H1 (cell line): ENCODE measurements at regions not wholly inside any gene's neighbourhood (a gene's known extent, or its start where the extent isn't known, plus 50 kb on each side); places are given as distances from the start of the nearest gene placed in this dataset.

Source experiments
- CTCF ChIA-PET: fragments of 300-600 bp; sonication (Branson Sonifier 250); formaldehyde crosslinking; loops from one replicate; lab custom pipeline; 2021; ENCODE audit not compliant: partially characterized antibody; lab: Charles Lee
- POLR2A ChIA-PET: fragments of 300-600 bp; sonication (Branson Sonifier 250); formaldehyde crosslinking; loops from one replicate; lab custom pipeline; 2021; ENCODE audit warnings: inconsistent platforms; ENCODE audit not compliant: partially characterized antibody; lab: Charles Lee
- DNase-seq, 2 experiments: peaks; one replicate each; pipeline versions ENCODE4 v3.0.0 to v3.0.0-alpha.2; 2010 to 2022; ENCODE audit warnings: low spot score in 2 of 2, low read depth in 1 of 2, mixed read lengths in 1 of 2
- FAIRE-seq: peaks from 2 replicates; lab custom pipeline; 2011; peaks lifted over from hg19 to GRCh38; lab: Jason Lieb, UNC
- H2AFZ ChIP-seq: 2 replicates; pipeline ENCODE4 v1.8.1; 2012; ENCODE audit warnings: low read length, inconsistent platforms
- H2AK5ac ChIP-seq: 2 replicates; pipeline ENCODE4 v1.6.1; 2013; ENCODE audit warnings: low read depth, low read length
- H2BK120ac ChIP-seq: replicated peaks from 2 replicates; pipeline ENCODE3; 2013; ENCODE audit warnings: low read depth, low read length, inconsistent platforms
- H2BK12ac ChIP-seq: 2 replicates; pipeline ENCODE4 v1.6.1; 2013; ENCODE audit warnings: low read depth, low read length
- H2BK15ac ChIP-seq: 2 replicates; pipeline ENCODE4 v1.6.1; 2013; ENCODE audit warnings: low read length
- H2BK20ac ChIP-seq: 2 replicates; pipeline ENCODE4 v1.6.1; 2013; ENCODE audit warnings: low read length
- H2BK5ac ChIP-seq: 2 replicates; pipeline ENCODE4 v1.6.1; 2013; ENCODE audit warnings: low read depth, low read length
- H3K14ac ChIP-seq: 2 replicates; pipeline ENCODE4 v1.6.1; 2013; ENCODE audit warnings: inconsistent platforms; ENCODE audit not compliant: insufficient read length
- H3K18ac ChIP-seq: 2 replicates; pipeline ENCODE4 v1.6.1; 2013; ENCODE audit warnings: low read length; ENCODE audit errors: extremely low read depth
- H3K23ac ChIP-seq: 2 replicates; pipeline ENCODE4 v1.6.1; 2013; ENCODE audit warnings: inconsistent platforms; ENCODE audit not compliant: insufficient read length
- H3K23me2 ChIP-seq: 2 replicates; pipeline ENCODE4 v1.6.1; 2013; ENCODE audit warnings: low read depth, low read length
- H3K27ac ChIP-seq: 2 replicates; pipeline ENCODE4 v1.6.1; 2011; ENCODE audit warnings: low read depth, low read length, inconsistent platforms
- H3K27me3 ChIP-seq, 4 experiments: replicated peaks in 1 of 4; 1 replicate in 1 of 4; 2 replicates in 3 of 4; pipeline versions ENCODE4 v1.6.1 to v1.8.1; 2011 to 2013; ENCODE audit warnings: low read length in 3 of 4, mild to moderate bottlenecking in 3 of 4, inconsistent platforms in 2 of 4, mixed read lengths in 2 of 4, moderate library complexity in 1 of 4; ENCODE audit not compliant: control insufficient read depth in 3 of 4, insufficient read depth in 3 of 4; ENCODE audit errors: extremely low read depth in 1 of 4
- H3K36me3 ChIP-seq, 4 experiments: 2 replicates each; pipeline versions ENCODE4 v1.6.1 to v1.8.1; 2011 to 2013; ENCODE audit warnings: mild to moderate bottlenecking in 4 of 4, low read length in 3 of 4, moderate library complexity in 2 of 4, control low read depth in 1 of 4, inconsistent platforms in 1 of 4; ENCODE audit not compliant: insufficient read depth in 4 of 4, control insufficient read depth in 2 of 4
- H3K4ac ChIP-seq: replicated peaks from 2 replicates; pipeline ENCODE3; 2013; ENCODE audit warnings: low read length, low read depth, mixed read lengths, inconsistent platforms; ENCODE audit not compliant: insufficient read length
- H3K4me1 ChIP-seq, 4 experiments: replicated peaks in 1 of 4; 1 replicate in 1 of 4; 2 replicates in 3 of 4; pipeline versions ENCODE4 v1.6.1 to v1.8.1; 2011 to 2013; ENCODE audit warnings: low read length in 3 of 4, inconsistent platforms in 2 of 4, mixed read lengths in 1 of 4; ENCODE audit not compliant: insufficient read depth in 4 of 4, control insufficient read depth in 3 of 4
- H3K4me2 ChIP-seq, 2 experiments: 2 replicates each; pipeline versions ENCODE4 v1.6.1 to v1.8.1; 2011 to 2013; ENCODE audit warnings: low read depth in 2 of 2, low read length in 2 of 2, control low read depth in 1 of 2, inconsistent platforms in 1 of 2, mild to moderate bottlenecking in 1 of 2; ENCODE audit not compliant: insufficient read depth in 1 of 2
- H3K4me3 ChIP-seq, 4 experiments: fragments of 200-600, 300-600 bp in 1 of 4; sonication (generic), shearing (Covaris generic), sonication (Bioruptor Twin) in 1 of 4; 2 replicates each; pipeline versions ENCODE4 v1.5.1 to v1.8.1; 2011 to 2016; ENCODE audit warnings: low read length in 4 of 4, low read depth in 3 of 4, control low read depth in 2 of 4, inconsistent platforms in 2 of 4, mild to moderate bottlenecking in 2 of 4, mixed read lengths in 1 of 4, moderate library complexity in 1 of 4; ENCODE audit not compliant: insufficient read depth in 2 of 4; ENCODE audit errors: extremely low read depth in 1 of 4
- H3K56ac ChIP-seq: replicated peaks from 2 replicates; pipeline ENCODE3; 2013; ENCODE audit warnings: low read depth, mild to moderate bottlenecking, mixed read lengths, low read length, inconsistent platforms; ENCODE audit not compliant: insufficient read length
- H3K79me1 ChIP-seq: 2 replicates; pipeline ENCODE4 v1.6.1; 2013; ENCODE audit warnings: low read depth, low read length, control low read depth
- H3K79me2 ChIP-seq, 2 experiments: 2 replicates each; pipeline versions ENCODE4 v1.6.1 to v1.8.1; 2012 to 2013; ENCODE audit warnings: low read length in 2 of 2, mild to moderate bottlenecking in 2 of 2, inconsistent platforms in 1 of 2; ENCODE audit not compliant: insufficient read depth in 2 of 2, control insufficient read depth in 1 of 2
- H3K9ac ChIP-seq, 4 experiments: replicated peaks in 1 of 4; 1 replicate in 1 of 4; 2 replicates in 3 of 4; pipeline versions ENCODE4 v1.6.1 to v1.8.1; 2011 to 2013; ENCODE audit warnings: low read depth in 3 of 4, low read length in 3 of 4, control low read depth in 2 of 4, mild to moderate bottlenecking in 2 of 4, moderate library complexity in 2 of 4, inconsistent platforms in 1 of 4; ENCODE audit errors: extremely low read depth in 1 of 4
- H3K9me3 ChIP-seq, 2 experiments: 2 replicates each; pipeline versions ENCODE4 v1.6.1 to v1.8.1; 2012 to 2013; ENCODE audit warnings: mild to moderate bottlenecking in 2 of 2, moderate library complexity in 2 of 2, control low read depth in 1 of 2, inconsistent platforms in 1 of 2, low read depth in 1 of 2, low read length in 1 of 2, mixed read lengths in 1 of 2; ENCODE audit not compliant: insufficient read depth in 2 of 2
- H4K20me1 ChIP-seq, 2 experiments: replicated peaks in 1 of 2; 2 replicates each; pipeline versions ENCODE3 to v1.8.1; 2011 to 2013; ENCODE audit warnings: inconsistent platforms in 2 of 2, low read length in 2 of 2, mild to moderate bottlenecking in 1 of 2; ENCODE audit not compliant: insufficient read depth in 2 of 2, control insufficient read depth in 1 of 2
- H4K5ac ChIP-seq: 2 replicates; pipeline ENCODE4 v1.6.1; 2013; ENCODE audit warnings: low read length, low read depth, mixed read lengths, inconsistent platforms; ENCODE audit not compliant: insufficient read length
- H4K8ac ChIP-seq: 2 replicates; pipeline ENCODE4 v1.8.0; 2013; ENCODE audit warnings: mild to moderate bottlenecking, moderate library complexity, low read length, inconsistent platforms; ENCODE audit not compliant: insufficient read depth; ENCODE audit errors: extremely low read depth
- H4K91ac ChIP-seq: replicated peaks from 2 replicates; pipeline ENCODE3; 2013; ENCODE audit warnings: low read length, mixed read lengths, inconsistent platforms; ENCODE audit not compliant: insufficient read length
- CBX8 ChIP-seq: fragments of 300-800, 300-1000 bp; sonication (generic); IDR thresholded peaks from 2 replicates; pipeline ENCODE4 v1.7.1; 2016; ENCODE audit warnings: low read depth, low read length, borderline replicate concordance
- CHD2 ChIP-seq: IDR thresholded peaks from 2 replicates; pipeline ENCODE4 v1.6.1; 2012; ENCODE audit warnings: low read length, improper control_type of control experiment
- CREB1 ChIP-seq: IDR thresholded peaks from 2 replicates; pipeline ENCODE4 v1.6.1; 2012; ENCODE audit warnings: inconsistent platforms
- EGR1 ChIP-seq: IDR thresholded peaks from 2 replicates; pipeline ENCODE4 v1.6.1; 2011; ENCODE audit warnings: low read depth, low read length, borderline replicate concordance
- EP300 ChIP-seq, 2 experiments: IDR thresholded peaks; 1 replicate in 1 of 2; 2 replicates in 1 of 2; pipeline ENCODE4 v1.6.1; 2011 to 2012; ENCODE audit warnings: low read depth in 2 of 2, low read length in 2 of 2, mild to moderate bottlenecking in 2 of 2, borderline replicate concordance in 1 of 2, inconsistent platforms in 1 of 2, moderate library complexity in 1 of 2
- EZH2 ChIP-seq: fragments of 200-600 bp; sonication (generic); IDR thresholded peaks from 2 replicates; pipeline ENCODE4 v1.7.1; 2012; ENCODE audit warnings: low read depth, mild to moderate bottlenecking, moderate library complexity, low read length, inconsistent platforms; ENCODE audit not compliant: severe bottlenecking
- JUN ChIP-seq: IDR thresholded peaks from 2 replicates; pipeline ENCODE4 v1.6.1; 2011; ENCODE audit warnings: low read depth, mild to moderate bottlenecking, improper control_type of control experiment, low read length
- MAFK ChIP-seq: IDR thresholded peaks from 2 replicates; pipeline ENCODE4 v1.6.1; 2012; ENCODE audit warnings: low read depth, mild to moderate bottlenecking, improper control_type of control experiment, low read length
- NANOG ChIP-seq: IDR thresholded peaks from 2 replicates; pipeline ENCODE4 v1.6.1; 2011; ENCODE audit warnings: low read length, low read depth, mild to moderate bottlenecking, inconsistent platforms; ENCODE audit not compliant: insufficient read depth, poor library complexity, severe bottlenecking
- RNF2 ChIP-seq: fragments of 200-900, 300-1000 bp; sonication (generic); IDR thresholded peaks from 2 replicates; pipeline ENCODE4 v1.7.1; 2016; ENCODE audit warnings: borderline replicate concordance, low read depth, mild to moderate bottlenecking, antibody characterized with exemption, low read length; ENCODE audit not compliant: poor library complexity, severe bottlenecking; ENCODE audit errors: missing control alignments
- SIN3A ChIP-seq, 2 experiments: IDR thresholded peaks in 1 of 2; conservative IDR thresholded peaks in 1 of 2; 2 replicates each; pipeline ENCODE4 v1.6.1; 2011 to 2012; ENCODE audit warnings: low read length in 2 of 2, improper control_type of control experiment in 1 of 2, low read depth in 1 of 2, mild to moderate bottlenecking in 1 of 2
- SIX5 ChIP-seq: IDR thresholded peaks from 2 replicates; pipeline ENCODE4 v1.6.1; 2011; ENCODE audit warnings: mild to moderate bottlenecking, low read depth, low read length
- TAF1 ChIP-seq: IDR thresholded peaks from 2 replicates; pipeline ENCODE4 v1.6.1; 2011; ENCODE audit warnings: mild to moderate bottlenecking, low read depth, low read length
- TAF7 ChIP-seq: optimal IDR thresholded peaks from 2 replicates; pipeline ENCODE3; 2011; ENCODE audit warnings: low read depth, mild to moderate bottlenecking, inconsistent platforms, low read length, moderate library complexity, borderline replicate concordance
- YY1 ChIP-seq: IDR thresholded peaks from 2 replicates; pipeline ENCODE4 v1.6.1; 2011; ENCODE audit warnings: low read depth, mild to moderate bottlenecking, low read length
- WGBS, 2 experiments: shearing (Covaris generic) in 1 of 2; methylation state at CpG; one replicate each; pipeline versions ENCODE4 v1.1.6 to v1.1.7; 2013 to 2015; ENCODE audit warnings: low lambda C conversion rate in 2 of 2, mixed read lengths in 2 of 2, inconsistent platforms in 1 of 2, low coverage in 1 of 2, missing lambda C conversion rate in 1 of 2; ENCODE audit not compliant: insufficient replicate concordance in 2 of 2, insufficient coverage in 1 of 2, insufficient read length in 1 of 2; ENCODE audit errors: extremely low coverage in 1 of 2, missing lambda C conversion rate in 1 of 2; 5-methylcytosine and 5-hydroxymethylcytosine counted together

DNA sequence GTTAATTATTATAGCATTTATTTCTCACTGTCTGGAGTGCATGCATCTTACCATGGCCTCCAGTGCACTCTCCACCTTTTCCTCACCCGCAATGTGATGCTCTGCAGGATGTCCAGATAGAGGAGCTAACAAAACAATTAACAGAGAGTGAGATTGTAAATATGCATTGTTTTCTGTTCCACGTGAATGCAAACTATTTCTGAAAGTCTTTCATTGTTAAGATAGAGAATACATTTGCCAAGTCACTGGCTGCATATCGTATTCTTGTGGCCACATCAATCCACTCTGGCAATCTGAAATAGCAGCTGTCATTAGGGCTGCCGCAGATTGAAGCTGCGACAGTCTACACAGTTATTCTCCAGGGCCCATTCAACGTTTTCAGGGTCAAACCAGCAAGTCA lies 143.8 kb downstream of the DUSP10 start:
- no peaks in the 10 kb centered on the region for H3K23me2 ChIP-seq
- FAIRE-seq, result no peak
- no peak overlapping the region for H2BK5ac ChIP-seq
- H2AFZ ChIP-seq, result no peak overlapping the region
- no peaks in the 10 kb centered on the region for H3K79me1 ChIP-seq
- no peak overlapping the region for H3K18ac ChIP-seq
- H3K9ac ChIP-seq, result no peak overlapping the region
- no peak overlapping the region for H2BK15ac ChIP-seq
- no peak overlapping the region for H3K23ac ChIP-seq
- no peak overlapping the region for H3K4me3 ChIP-seq
- no peak overlapping the region for H3K56ac ChIP-seq
- H2BK120ac ChIP-seq, result no peak overlapping the region
- H2BK12ac ChIP-seq, result no peak overlapping the region
- no peak overlapping the region for H2BK20ac ChIP-seq
- H3K4me2 ChIP-seq, result no peak overlapping the region
- no peak overlapping the region for H3K4ac ChIP-seq
- no peaks in the 10 kb centered on the region for H3K36me3 ChIP-seq
- no peak overlapping the region for H4K5ac ChIP-seq
- no peak overlapping the region for H4K8ac ChIP-seq
- no peak overlapping the region for H4K91ac ChIP-seq
- no peaks in the 10 kb centered on the region for H3K27me3 ChIP-seq
- POLR2A ChIA-PET, result no interaction called here
- H3K79me2 ChIP-seq, result no peaks in the 10 kb centered on the region
- no peaks in the 10 kb centered on the region for H3K4me1 ChIP-seq
- no peaks in the 10 kb centered on the region for H3K9me3 ChIP-seq
- H3K27ac ChIP-seq, result no peak overlapping the region
- H3K14ac ChIP-seq, result no peak overlapping the region
- whole genome bisulfite sequencing, 2 experiments, result 84% methylated on average over 6 of the region's 6 CpGs; no CpG with 5 or more reads in 1 of the 2 experiments
- H4K20me1 ChIP-seq, result no peaks in the 10 kb centered on the region
- CTCF ChIA-PET, result no interaction called here
- H2AK5ac ChIP-seq, result no peak overlapping the region
- no peak for DNase-seq
- no peak for TF ChIP-seq CBX8
- no peak for TF ChIP-seq MAFK
- no peak for TF ChIP-seq CHD2
- no peak for TF ChIP-seq SIN3A (conservative IDR thresholded peaks at IDR 0.05 in 1 of 2, IDR thresholded peaks at IDR 0.05 in 1 of 2; ENCODE audit: low read depth in 1 of 2, low read length in 2 of 2)
- no peak for TF ChIP-seq EGR1
- no peak for TF ChIP-seq TAF1
- TF ChIP-seq TAF7, result no peak
- TF ChIP-seq RNF2, result no peak
- no peak for TF ChIP-seq SIX5
- TF ChIP-seq NANOG, result no peak
- TF ChIP-seq JUN, result no peak
- TF ChIP-seq EZH2, result no peak
- TF ChIP-seq YY1, result no peak
- no peak for TF ChIP-seq EP300 (IDR thresholded peaks at IDR 0.05; ENCODE audit: borderline replicate concordance in 1 of 2, low read depth in 2 of 2, low read length in 2 of 2)
- TF ChIP-seq CREB1, result no peak
